Right forelimb (tissue), 1 donor: ENCODE measurements at regions not wholly inside any gene's neighbourhood (a gene's known extent, or its start where the extent isn't known, plus 50 kb on each side); places are given as distances from the start of the nearest gene placed in this dataset.

Experiments
- DNase-seq: peaks from one replicate; pipeline ENCODE4 v3.0.0-alpha.2; 2018

GRCh38 chr18:42649331-42650035, 466.0 kb downstream of the RIT2 start:
- no peak for DNase-seq

- no peak for DNase-seq
These were observed 460.9 kb downstream of the RIT2 start for GRCh38 chr18:42654556-42654955.

- no peak for DNase-seq
These were observed 457.9 kb downstream of the RIT2 start for GRCh38 chr18:42657551-42657950.

- DNase-seq = no peak
These were observed 457.3 kb downstream of the RIT2 start for GRCh38 chr18:42658171-42658570.

- DNase-seq = no peak
These were observed 456.3 kb downstream of the RIT2 start for GRCh38 chr18:42659187-42659586.

GRCh38 chr18:42670860-42671259, 444.6 kb downstream of the RIT2 start:
- DNase-seq = no peak

GRCh38 chr18:42675810-42676209, 439.7 kb downstream of the RIT2 start:
- DNase-seq = no peak

GRCh38 chr18:42683094-42683493, 432.4 kb downstream of the RIT2 start:
- DNase-seq = no peak

GRCh38 chr18:42689310-42689709, 426.2 kb downstream of the RIT2 start:
- no peak for DNase-seq
